ENCODE measurements at regions not wholly inside any gene's neighbourhood (a gene's known extent, or its start where the extent isn't known, plus 50 kb on each side); places are given as distances from the start of the nearest gene placed in this dataset.

GRCh38 chr5:54671111-54671531 lies 153.6 kb downstream of the SNX18 start:
- Mint-ChIP-seq H3K4me1 (ENCODE audit: unreplicated experiment) (peaks cover 10% of the 10 kb centered on the region), H3K27ac (ENCODE audit: unreplicated experiment) (no peak overlapping the region), H3K36me3 (ENCODE audit: low read depth, unreplicated experiment) (peaks cover 16% of the 10 kb centered on the region), H3K9me3 (ENCODE audit: unreplicated experiment) (peaks cover 10% of the 10 kb centered on the region), H3K27me3 (ENCODE audit: unreplicated experiment) (peaks cover 4% of the 10 kb centered on the region), H3K4me3 (ENCODE audit: unreplicated experiment) (no peak overlapping the region)
- no peak for DNase-seq (ENCODE audit: low spot score)
- TF ChIP-seq CTCF (IDR thresholded peaks at IDR 0.05; ENCODE audit: unreplicated experiment) = no peak

- Mint-ChIP-seq H3K4me1 (ENCODE audit: unreplicated experiment) (peaks cover 13% of the 10 kb centered on the region), H3K4me3 (ENCODE audit: unreplicated experiment) (no peak overlapping the region), H3K36me3 (ENCODE audit: low read depth, unreplicated experiment) (peaks cover 16% of the 10 kb centered on the region), H3K27ac (ENCODE audit: unreplicated experiment) (no peak overlapping the region), H3K9me3 (ENCODE audit: unreplicated experiment) (peaks cover 10% of the 10 kb centered on the region), H3K27me3 (ENCODE audit: unreplicated experiment) (peaks cover 4% of the 10 kb centered on the region)
- no peak for TF ChIP-seq CTCF (IDR thresholded peaks at IDR 0.05; ENCODE audit: unreplicated experiment)
- no peak for DNase-seq (ENCODE audit: low spot score)
Observed at GRCh38 chr5:54670281-54670680, 152.7 kb downstream of the SNX18 start.

GRCh38 chr5:54669845-54670244 lies 152.3 kb downstream of the SNX18 start:
- H3K4me3 Mint-ChIP-seq (ENCODE audit: unreplicated experiment) = no peak overlapping the region
- H3K27ac Mint-ChIP-seq (ENCODE audit: unreplicated experiment) = no peak overlapping the region
- peaks cover 15% of the 10 kb centered on the region for H3K4me1 Mint-ChIP-seq (ENCODE audit: unreplicated experiment)
- no peak for TF ChIP-seq CTCF (IDR thresholded peaks at IDR 0.05; ENCODE audit: unreplicated experiment)
- H3K9me3 Mint-ChIP-seq (ENCODE audit: unreplicated experiment) = peaks cover 10% of the 10 kb centered on the region
- no peak for DNase-seq (ENCODE audit: low spot score)
- H3K27me3 Mint-ChIP-seq (ENCODE audit: unreplicated experiment) = peaks cover 4% of the 10 kb centered on the region
- H3K36me3 Mint-ChIP-seq (ENCODE audit: low read depth, unreplicated experiment) = peaks cover 16% of the 10 kb centered on the region

GRCh38 chr5:54669285-54669684 lies 151.7 kb downstream of the SNX18 start:
- Mint-ChIP-seq H3K27me3 (ENCODE audit: unreplicated experiment) (peaks cover 4% of the 10 kb centered on the region), H3K4me1 (ENCODE audit: unreplicated experiment) (peaks cover 15% of the 10 kb centered on the region), H3K4me3 (ENCODE audit: unreplicated experiment) (no peak overlapping the region), H3K9me3 (ENCODE audit: unreplicated experiment) (peaks cover 10% of the 10 kb centered on the region), H3K27ac (ENCODE audit: unreplicated experiment) (no peak overlapping the region), H3K36me3 (ENCODE audit: low read depth, unreplicated experiment) (peaks cover 16% of the 10 kb centered on the region)
- DNase-seq (ENCODE audit: low spot score) = no peak
- no peak for TF ChIP-seq CTCF (IDR thresholded peaks at IDR 0.05; ENCODE audit: unreplicated experiment)

GRCh38 chr5:54668096-54668495 lies 150.5 kb downstream of the SNX18 start:
- Mint-ChIP-seq H3K36me3 (ENCODE audit: low read depth, unreplicated experiment) (peaks cover 16% of the 10 kb centered on the region), H3K4me3 (ENCODE audit: unreplicated experiment) (no peak overlapping the region), H3K4me1 (ENCODE audit: unreplicated experiment) (peaks cover 9% of the 10 kb centered on the region), H3K27ac (ENCODE audit: unreplicated experiment) (no peak overlapping the region), H3K27me3 (ENCODE audit: unreplicated experiment) (peaks cover 4% of the 10 kb centered on the region), H3K9me3 (ENCODE audit: unreplicated experiment) (peaks cover 10% of the 10 kb centered on the region)
- TF ChIP-seq CTCF (IDR thresholded peaks at IDR 0.05; ENCODE audit: unreplicated experiment) = no peak
- DNase-seq (ENCODE audit: low spot score) = no peak

All from endothelial cell (in vitro differentiated cells).